Neural cell (in vitro differentiated cells): ENCODE measurements at regions not wholly inside any gene's neighbourhood (a gene's known extent, or its start where the extent isn't known, plus 50 kb on each side); places are given as distances from the start of the nearest gene placed in this dataset.
"Not testable (repeated sequence)": the region's sequence is repeated elsewhere in the genome, so short reads cannot be mapped to it uniquely, and the experiment has no call there.

Experiments used
- H2AFZ ChIP-seq: fragments of 200-600, 300-800 bp; sonication (generic), shearing (Covaris generic); 2 replicates; pipeline ENCODE4 v1.6.0; 2014; ENCODE audit warnings: low read depth, mild to moderate bottlenecking, antibody characterized with exemption, low read length, moderate library complexity
- H3F3A ChIP-seq: fragments of 200-600 bp; shearing (Covaris generic); 2 replicates; pipeline ENCODE4 v1.6.1; 2016; ENCODE audit warnings: mild to moderate bottlenecking, moderate library complexity, mixed read lengths, antibody characterized with exemption, low read length; ENCODE audit not compliant: insufficient read depth, poor library complexity, severe bottlenecking
- H3K27ac ChIP-seq: fragments of 200-600, 300-800 bp; sonication (generic), shearing (Covaris generic); 2 replicates; pipeline ENCODE4 v1.5.1; 2014; ENCODE audit warnings: mild to moderate bottlenecking, low read length, moderate library complexity
- H3K27me3 ChIP-seq: fragments of 300-800, 200-600 bp; sonication (generic), shearing (Covaris generic); 2 replicates; pipeline ENCODE4 v1.6.0; 2014; ENCODE audit warnings: mild to moderate bottlenecking, low read depth, low read length, moderate library complexity; ENCODE audit not compliant: insufficient read depth
- H3K36me3 ChIP-seq: fragments of 300-800, 200-600 bp; sonication (generic), shearing (Covaris generic); 2 replicates; pipeline ENCODE4 v1.5.1; 2014; ENCODE audit warnings: mild to moderate bottlenecking, antibody characterized with exemption, low read length, moderate library complexity; ENCODE audit not compliant: insufficient read depth
- H3K4me2 ChIP-seq: fragments of 300-800, 200-600 bp; sonication (generic), shearing (Covaris generic); 2 replicates; pipeline ENCODE4 v1.6.0; 2014; ENCODE audit warnings: mild to moderate bottlenecking, low read length
- H3K4me3 ChIP-seq: fragments of 300-800, 200-600 bp; sonication (generic), shearing (Covaris generic); 2 replicates; pipeline ENCODE4 v1.5.1; 2014; ENCODE audit warnings: mild to moderate bottlenecking, low read length, moderate library complexity
- H3K79me2 ChIP-seq: fragments of 200-600 bp; shearing (Covaris generic); replicated peaks from 2 replicates; pipeline ENCODE4 v1.6.0; 2014; ENCODE audit warnings: mild to moderate bottlenecking, low read length, moderate library complexity; ENCODE audit not compliant: insufficient read depth
- H3K9ac ChIP-seq: fragments of 300-800, 200-600 bp; sonication (generic), shearing (Covaris generic); 2 replicates; pipeline ENCODE4 v1.6.1; 2016; ENCODE audit warnings: mild to moderate bottlenecking, low read length, mixed read lengths
- H3K9me2 ChIP-seq: fragments of 200-600 bp; shearing (Covaris generic); 2 replicates; pipeline ENCODE4 v1.6.1; 2016; ENCODE audit warnings: mild to moderate bottlenecking, low read length, mixed read lengths; ENCODE audit not compliant: insufficient read depth
- H3K9me3 ChIP-seq: fragments of 200-600, 300-800 bp; sonication (generic), shearing (Covaris generic); 2 replicates; pipeline ENCODE4 v1.6.1; 2016; ENCODE audit warnings: mild to moderate bottlenecking, mixed run types, low read length, moderate library complexity, mixed read lengths
- H4K20me1 ChIP-seq: fragments of 200-600 bp; shearing (Covaris generic); 2 replicates; pipeline ENCODE4 v1.6.1; 2016; ENCODE audit warnings: mild to moderate bottlenecking, mixed run types; ENCODE audit not compliant: insufficient read depth
- CTCF ChIP-seq: fragments of 450-650 bp; IDR thresholded peaks from 2 replicates; pipeline ENCODE4 v1.5.1; 2014; ENCODE audit warnings: antibody characterized with exemption, mild to moderate bottlenecking, moderate library complexity; ENCODE audit not compliant: poor library complexity, severe bottlenecking
- EP300 ChIP-seq: fragments of 450-650 bp; conservative IDR thresholded peaks from 2 replicates; pipeline ENCODE4 v1.6.1; 2014; ENCODE audit warnings: antibody characterized with exemption, mild to moderate bottlenecking, moderate library complexity; ENCODE audit not compliant: poor library complexity, severe bottlenecking
- EZH2 ChIP-seq: fragments of 200-600, 300-800 bp; shearing (Covaris generic), sonication (generic); IDR thresholded peaks from 2 replicates; pipeline ENCODE4 v1.6.1; 2014; ENCODE audit warnings: antibody characterized with exemption, low read length, borderline replicate concordance, mild to moderate bottlenecking; ENCODE audit not compliant: insufficient read depth, poor library complexity, severe bottlenecking
- MXI1 ChIP-seq: fragments of 450-650 bp; conservative IDR thresholded peaks from 2 replicates; pipeline ENCODE4 v1.6.1; 2014; ENCODE audit warnings: antibody characterized with exemption, mild to moderate bottlenecking; ENCODE audit not compliant: poor library complexity, severe bottlenecking
- POLR2AphosphoS5 ChIP-seq: IDR thresholded peaks from 2 replicates; pipeline ENCODE4 v1.6.1; 2012
- RAD21 ChIP-seq: fragments of 450-650 bp; conservative IDR thresholded peaks from 2 replicates; pipeline ENCODE4 v1.6.1; 2014; ENCODE audit warnings: antibody characterized with exemption, mild to moderate bottlenecking, moderate library complexity
- REST ChIP-seq: IDR thresholded peaks from 2 replicates; pipeline ENCODE4 v1.6.1; 2012; ENCODE audit warnings: borderline replicate concordance
- SMC3 ChIP-seq: fragments of 450-650 bp; conservative IDR thresholded peaks from 2 replicates; pipeline ENCODE4 v1.6.1; 2014; ENCODE audit warnings: antibody characterized with exemption, mild to moderate bottlenecking, moderate library complexity; ENCODE audit not compliant: poor library complexity
- TAF1 ChIP-seq: IDR thresholded peaks from 2 replicates; pipeline ENCODE4 v1.6.1; 2012; ENCODE audit warnings: low read depth

GRCh38 chr9:25801989-25802388 lies 123.7 kb upstream of the TUSC1 start:
- not testable (repeated sequence) for H3K27ac ChIP-seq, H3K4me2 ChIP-seq, H3K9me3 ChIP-seq, H3K9ac ChIP-seq, H3K36me3 ChIP-seq, H2AFZ ChIP-seq, H3K9me2 ChIP-seq, H4K20me1 ChIP-seq, H3K4me3 ChIP-seq, H3F3A ChIP-seq, H3K27me3 ChIP-seq, H3K79me2 ChIP-seq

- no peaks in the 10 kb centered on the region for H3K27me3 ChIP-seq
- H3K9me3 ChIP-seq: no peaks in the 10 kb centered on the region
- no peak overlapping the region for H3K27ac ChIP-seq
- H3K79me2 ChIP-seq: no peaks in the 10 kb centered on the region
- no peak for TF ChIP-seq SMC3
- no peak for TF ChIP-seq REST
- no peak for TF ChIP-seq POLR2AphosphoS5
- TF ChIP-seq RAD21: no peak
- TF ChIP-seq EZH2: no peak
- TF ChIP-seq CTCF: no peak
- no peak for TF ChIP-seq EP300
- TF ChIP-seq TAF1: no peak
- no peak for TF ChIP-seq MXI1
- H3K4me2 ChIP-seq: no peak overlapping the region
- H3F3A ChIP-seq: no peaks in the 10 kb centered on the region
- no peaks in the 10 kb centered on the region for H4K20me1 ChIP-seq
- H3K4me3 ChIP-seq: no peak overlapping the region
- H3K9ac ChIP-seq: no peak overlapping the region
- no peak overlapping the region for H2AFZ ChIP-seq
- no peaks in the 10 kb centered on the region for H3K9me2 ChIP-seq
- no peaks in the 10 kb centered on the region for H3K36me3 ChIP-seq
Observed at GRCh38 chr9:25773805-25774204, 95.6 kb upstream of the TUSC1 start.

- no peak overlapping the region for H3K27ac ChIP-seq
- H3K9me3 ChIP-seq: no peaks in the 10 kb centered on the region
- no peak overlapping the region for H3K4me3 ChIP-seq
- H3K9ac ChIP-seq: no peak overlapping the region
- no peaks in the 10 kb centered on the region for H3K9me2 ChIP-seq
- no peaks in the 10 kb centered on the region for H3K36me3 ChIP-seq
- no peak overlapping the region for H3K4me2 ChIP-seq
- no peak overlapping the region for H2AFZ ChIP-seq
- no peak for TF ChIP-seq EZH2
- no peaks in the 10 kb centered on the region for H3K27me3 ChIP-seq
- H3F3A ChIP-seq: no peaks in the 10 kb centered on the region
- H4K20me1 ChIP-seq: no peaks in the 10 kb centered on the region
- no peaks in the 10 kb centered on the region for H3K79me2 ChIP-seq
Observed at GRCh38 chr9:25755951-25756350, 77.7 kb upstream of the TUSC1 start.
